GM12878 (cell line): ENCODE measurements at regions not wholly inside any gene's neighbourhood (a gene's known extent, or its start where the extent isn't known, plus 50 kb on each side); places are given as distances from the start of the nearest gene placed in this dataset.

Experiments
- ATAC-seq: fragments of 200-7000 bp; cut with Tn5 transposase; 3 replicates; pipeline ENCODE4 v1.9.1; 2020; ENCODE audit warnings: mild to moderate bottlenecking, moderate library complexity
- BruUV-seq: library from RNA; stranded (reverse); fragments of 400-500 nt; replicated peaks from 2 replicates; lab custom pipeline; 2021; lab: Mats Ljungman, UMichigan
- CTCF ChIA-PET: fragments of 300-600 bp; sonication (Branson Sonifier 250); formaldehyde crosslinking; extraction: SDS; loops from one replicate; lab custom pipeline; 2021; ENCODE audit warnings: inconsistent platforms; lab: Yijun Ruan, JAX
- POLR2A ChIA-PET: fragments of 350-600 bp; formaldehyde crosslinking; extraction: SDS; loops from one replicate; lab custom pipeline; 2021; ENCODE audit warnings: inconsistent platforms; lab: Charles Lee
- RAD21 ChIA-PET: fragments of 300-600 bp; sonication (Branson Sonifier 250); formaldehyde crosslinking; loops from one replicate; lab custom pipeline; 2023; ENCODE audit warnings: antibody characterized with exemption; ENCODE audit not compliant: unreplicated experiment; lab: Charles Lee
- SMC1A ChIA-PET: fragments of 300-600 bp; sonication (Branson Sonifier 250); formaldehyde crosslinking; loops from one replicate; lab custom pipeline; 2023; ENCODE audit not compliant: unreplicated experiment, uncharacterized antibody; lab: Charles Lee
- DNase-seq: peaks from one replicate; pipeline ENCODE4 v3.0.0-alpha.2; 2011; ENCODE audit warnings: low read depth, low spot score
- FAIRE-seq: peaks from 3 replicates; lab custom pipeline; 2011; peaks lifted over from hg19 to GRCh38; lab: Jason Lieb, UNC
- H2AFZ ChIP-seq: 2 replicates; pipeline ENCODE4 v1.6.0; 2011; ENCODE audit warnings: low read depth, low read length, control low read depth; ENCODE audit not compliant: control insufficient read depth
- H3K27ac ChIP-seq: 2 replicates; pipeline ENCODE4 v1.5.1; 2011; ENCODE audit warnings: control low read depth; ENCODE audit not compliant: control insufficient read depth, insufficient read depth
- H3K27me3 ChIP-seq, 2 experiments: replicated peaks in 1 of 2; 2 replicates each; pipeline versions ENCODE4 v1.6.0 to v1.6.1; 2011; ENCODE audit warnings: low read length in 1 of 2; ENCODE audit not compliant: control insufficient read depth in 2 of 2, insufficient read depth in 2 of 2
- H3K36me3 ChIP-seq, 2 experiments: 2 replicates each; pipeline ENCODE4 v1.5.1; 2011; ENCODE audit warnings: low read length in 1 of 2; ENCODE audit not compliant: control insufficient read depth in 2 of 2, insufficient read depth in 2 of 2
- H3K4me1 ChIP-seq: 2 replicates; pipeline ENCODE4 v1.6.1; 2011; ENCODE audit warnings: mild to moderate bottlenecking, low read length, moderate library complexity, mixed read lengths; ENCODE audit not compliant: control insufficient read depth, insufficient read depth
- H3K4me2 ChIP-seq: 2 replicates; pipeline ENCODE4 v1.6.0; 2011; ENCODE audit warnings: control low read depth; ENCODE audit not compliant: control insufficient read depth, insufficient read depth
- H3K4me3 ChIP-seq: fragments of 200-600 bp; sonication (generic); 2 replicates; pipeline ENCODE4 v1.5.1; 2016
- H3K79me2 ChIP-seq: 2 replicates; pipeline ENCODE4 v1.6.0; 2011; ENCODE audit warnings: low read length; ENCODE audit not compliant: control insufficient read depth, insufficient read depth
- H3K9ac ChIP-seq: 2 replicates; pipeline ENCODE4 v1.8.0; 2011; ENCODE audit warnings: low read length, control low read depth, mixed read lengths; ENCODE audit not compliant: control insufficient read depth, insufficient read depth
- H3K9me3 ChIP-seq: replicated peaks from 3 replicates; pipeline ENCODE4 v1.5.1; 2011; ENCODE audit warnings: mild to moderate bottlenecking, low read length; ENCODE audit not compliant: control insufficient read depth, insufficient read depth
- H4K20me1 ChIP-seq: 2 replicates; pipeline ENCODE4 v1.6.0; 2011; ENCODE audit not compliant: control insufficient read depth, insufficient read depth
- CHD4 ChIP-seq: fragments of 200-600 bp; sonication (generic); IDR thresholded peaks from 2 replicates; pipeline ENCODE4 v1.6.1; 2016; ENCODE audit warnings: mild to moderate bottlenecking
- CREM ChIP-seq: IDR thresholded peaks from 2 replicates; pipeline ENCODE4 v1.6.1; 2014; ENCODE audit warnings: antibody characterized with exemption, low read depth
- E2F8 ChIP-seq: fragments of 450-650 bp; IDR thresholded peaks from 2 replicates; pipeline ENCODE4 v1.6.1; 2018; ENCODE audit warnings: mild to moderate bottlenecking, low read depth, moderate library complexity; ENCODE audit not compliant: partially characterized antibody
- FOXM1 ChIP-seq: IDR thresholded peaks from 2 replicates; pipeline ENCODE4 v1.6.1; 2012; ENCODE audit warnings: low read depth, mild to moderate bottlenecking, inconsistent platforms, low read length, moderate library complexity
- IRF3 ChIP-seq: fragments of 450-650 bp; IDR thresholded peaks from 2 replicates; pipeline ENCODE4 v1.6.1; 2014; ENCODE audit warnings: mild to moderate bottlenecking
- IRF4 ChIP-seq: IDR thresholded peaks from 2 replicates; pipeline ENCODE4 v1.6.1; 2011; ENCODE audit warnings: low read depth, low read length
- KAT2A ChIP-seq: conservative IDR thresholded peaks from 2 replicates; pipeline ENCODE4 v1.6.1; 2011; ENCODE audit warnings: low read depth, low read length; ENCODE audit not compliant: control insufficient read depth
- LARP7 ChIP-seq: fragments of 450-650 bp; IDR thresholded peaks from 2 replicates; pipeline ENCODE4 v1.6.1; 2017; ENCODE audit warnings: mild to moderate bottlenecking
- MEF2B ChIP-seq: fragments of 450-650 bp; IDR thresholded peaks from 2 replicates; pipeline ENCODE4 v1.6.1; 2018; ENCODE audit warnings: mild to moderate bottlenecking, moderate library complexity; ENCODE audit not compliant: partially characterized antibody, poor library complexity, severe bottlenecking
- RCOR1 ChIP-seq: conservative IDR thresholded peaks from 2 replicates; pipeline ENCODE4 v1.6.1; 2012; ENCODE audit warnings: low read depth, low read length, improper control_type of control experiment
- RFX5 ChIP-seq: IDR thresholded peaks from 2 replicates; pipeline ENCODE4 v1.6.1; 2011; ENCODE audit warnings: low read depth, low read length, improper control_type of control experiment
- RUNX3 ChIP-seq: IDR thresholded peaks from 2 replicates; pipeline ENCODE4 v1.6.1; 2012; ENCODE audit warnings: low read length, inconsistent platforms
- SIN3A ChIP-seq: IDR thresholded peaks from 2 replicates; pipeline ENCODE4 v1.6.1; 2012; ENCODE audit warnings: low read depth, low read length, improper control_type of control experiment
- STAT1 ChIP-seq: fragments of 450-650 bp; conservative IDR thresholded peaks from 2 replicates; pipeline ENCODE4 v1.6.1; 2014; ENCODE audit warnings: antibody characterized with exemption, mild to moderate bottlenecking
- WGBS: methylation state at CpG from one replicate; pipeline ENCODE4 v1.1.6; 2016; ENCODE audit warnings: low lambda C conversion rate; ENCODE audit not compliant: insufficient replicate concordance, insufficient coverage; ENCODE audit errors: missing lambda C conversion rate; 5-methylcytosine and 5-hydroxymethylcytosine counted together
- in situ Hi-C: fragments of 300-500 bp; cut with MboI; formaldehyde crosslinking; loops from 9 replicates; pipeline ENCODE4 v1.14.3; 2018; ENCODE audit warnings: mixed read lengths
- intact Hi-C: fragments of 100-400 bp; cut with micrococcal nuclease; formaldehyde crosslinking; loops from one replicate; pipeline ENCODE4 v1.14.2; 2022; ENCODE audit not compliant: unreplicated experiment
- TF ChIP-seq, protein P1 (sequence below): IDR thresholded peaks from 2 replicates; pipeline ENCODE4 v1.6.1; 2011; ENCODE audit warnings: low read depth, low read length, improper control_type of control experiment, borderline replicate concordance
- TF ChIP-seq, protein P2 (sequence below), 3 experiments: IDR thresholded peaks in 2 of 3; conservative IDR thresholded peaks in 1 of 3; 2 replicates each; pipeline ENCODE4 v1.5.1; 2011; ENCODE audit warnings: low read depth in 3 of 3, low read length in 3 of 3, mild to moderate bottlenecking in 3 of 3, control low read depth in 2 of 3, moderate library complexity in 2 of 3, inconsistent platforms in 1 of 3, mixed read lengths in 1 of 3; ENCODE audit not compliant: control insufficient read depth in 2 of 3, insufficient read depth in 1 of 3; ENCODE audit errors: extremely low read depth in 1 of 3

DNA sequence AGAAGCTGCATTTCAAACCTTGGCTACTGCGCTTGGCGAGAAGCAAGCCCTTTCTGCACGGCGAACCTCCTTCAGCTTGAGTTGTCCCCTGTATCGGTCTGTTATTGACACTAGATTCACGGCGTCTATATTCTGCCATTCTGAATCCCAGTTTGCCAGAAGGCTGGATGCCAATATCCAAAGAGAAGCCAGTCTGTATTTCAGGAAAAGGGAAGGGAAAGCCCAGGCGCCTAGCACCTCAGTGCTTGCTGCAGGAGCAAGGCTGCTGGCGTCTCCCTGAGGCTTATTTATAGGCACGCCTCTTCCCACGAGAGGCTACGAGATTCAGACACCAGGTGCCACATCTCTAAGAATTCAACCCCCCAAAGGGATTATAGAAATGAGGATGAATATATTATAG lies 89.6 kb upstream of the CDH4 start (continued):
- TF ChIP-seq IRF3: no peak
- TF ChIP-seq LARP7: no peak

- Histone ChIP-seq H3K36me3 (no peaks in the 10 kb centered on the region), H3K79me2 (no peaks in the 10 kb centered on the region), H3K4me3 (no peak overlapping the region), H3K27me3 (no peaks in the 10 kb centered on the region), H3K9me3 (no peaks in the 10 kb centered on the region), H3K27ac (no peak overlapping the region), H3K4me1 (no peaks in the 10 kb centered on the region), H2AFZ (no peak overlapping the region), H3K9ac (no peak overlapping the region), H4K20me1 (no peaks in the 10 kb centered on the region), H3K4me2 (no peak overlapping the region)
- no peak for DNase-seq
- BruUV-seq: no TSS peak
- whole genome bisulfite sequencing: 39% methylated on average over 7 of the region's 7 CpGs
- TF ChIP-seq RUNX3 (no peak), STAT1 (no peak), KAT2A (no peak), CREM (no peak), RFX5 (no peak), IRF4 (no peak), SIN3A (no peak), FOXM1 (no peak), MEF2B (no peak), CHD4 (no peak), RCOR1 (no peak), E2F8 (no peak)
- TF ChIP-seq, protein P1, sequence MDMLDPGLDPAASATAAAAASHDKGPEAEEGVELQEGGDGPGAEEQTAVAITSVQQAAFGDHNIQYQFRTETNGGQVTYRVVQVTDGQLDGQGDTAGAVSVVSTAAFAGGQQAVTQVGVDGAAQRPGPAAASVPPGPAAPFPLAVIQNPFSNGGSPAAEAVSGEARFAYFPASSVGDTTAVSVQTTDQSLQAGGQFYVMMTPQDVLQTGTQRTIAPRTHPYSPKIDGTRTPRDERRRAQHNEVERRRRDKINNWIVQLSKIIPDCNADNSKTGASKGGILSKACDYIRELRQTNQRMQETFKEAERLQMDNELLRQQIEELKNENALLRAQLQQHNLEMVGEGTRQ: no peak
- TF ChIP-seq, protein P2, sequence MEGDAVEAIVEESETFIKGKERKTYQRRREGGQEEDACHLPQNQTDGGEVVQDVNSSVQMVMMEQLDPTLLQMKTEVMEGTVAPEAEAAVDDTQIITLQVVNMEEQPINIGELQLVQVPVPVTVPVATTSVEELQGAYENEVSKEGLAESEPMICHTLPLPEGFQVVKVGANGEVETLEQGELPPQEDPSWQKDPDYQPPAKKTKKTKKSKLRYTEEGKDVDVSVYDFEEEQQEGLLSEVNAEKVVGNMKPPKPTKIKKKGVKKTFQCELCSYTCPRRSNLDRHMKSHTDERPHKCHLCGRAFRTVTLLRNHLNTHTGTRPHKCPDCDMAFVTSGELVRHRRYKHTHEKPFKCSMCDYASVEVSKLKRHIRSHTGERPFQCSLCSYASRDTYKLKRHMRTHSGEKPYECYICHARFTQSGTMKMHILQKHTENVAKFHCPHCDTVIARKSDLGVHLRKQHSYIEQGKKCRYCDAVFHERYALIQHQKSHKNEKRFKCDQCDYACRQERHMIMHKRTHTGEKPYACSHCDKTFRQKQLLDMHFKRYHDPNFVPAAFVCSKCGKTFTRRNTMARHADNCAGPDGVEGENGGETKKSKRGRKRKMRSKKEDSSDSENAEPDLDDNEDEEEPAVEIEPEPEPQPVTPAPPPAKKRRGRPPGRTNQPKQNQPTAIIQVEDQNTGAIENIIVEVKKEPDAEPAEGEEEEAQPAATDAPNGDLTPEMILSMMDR (IDR thresholded peaks at IDR 0.05 in 2 of 3, conservative IDR thresholded peaks at IDR 0.05 in 1 of 3; ENCODE audit: control insufficient read depth in 2 of 3, extremely low read depth in 1 of 3, insufficient read depth in 1 of 3, low read depth in 3 of 3, low read length in 3 of 3): no peak
- CTCF ChIA-PET: interaction anchor here (0.9 kb wide), 1 partner anchor 1553 kb away, joined by 3 read pairs; no protein-coding TSS in a partner anchor
- POLR2A ChIA-PET: no interaction called here
- FAIRE-seq: no peak
- in situ Hi-C loops (no loop called here), intact Hi-C loops (no loop called here)
- SMC1A ChIA-PET: no interaction called here
- ATAC-seq: no peak
- RAD21 ChIA-PET: no interaction called here
Observed at GRCh38 chr20:61163031-61163430, 89.0 kb upstream of the CDH4 start.
